ENCODE measurements at regions not wholly inside any gene's neighbourhood (a gene's known extent, or its start where the extent isn't known, plus 50 kb on each side); places are given as distances from the start of the nearest gene placed in this dataset.
"Not testable (repeated sequence)": the region's sequence is repeated elsewhere in the genome, so short reads cannot be mapped to it uniquely, and the experiment has no call there.

DNA sequence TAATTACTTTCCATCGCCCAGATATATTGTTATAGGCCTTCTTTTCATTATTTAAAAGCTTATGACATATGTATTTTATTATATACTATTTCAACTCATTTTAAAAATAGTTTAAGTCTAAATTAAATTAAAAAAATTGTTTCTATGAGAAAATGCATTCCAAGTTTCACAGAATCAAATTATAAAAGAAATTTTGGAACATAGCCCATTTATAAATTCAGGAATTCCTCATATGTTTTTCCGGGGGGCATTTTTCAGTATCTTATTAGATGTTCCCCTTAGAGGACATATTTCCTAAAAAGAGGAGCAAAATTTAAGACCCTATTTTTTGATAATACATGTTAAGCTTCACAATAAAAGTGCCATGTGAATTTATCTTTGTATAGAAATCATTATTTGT lies 119.9 kb upstream of the ATP2B1 start:
- H3K4me1 Mint-ChIP-seq = peaks cover 13% of the 10 kb centered on the region

DNA sequence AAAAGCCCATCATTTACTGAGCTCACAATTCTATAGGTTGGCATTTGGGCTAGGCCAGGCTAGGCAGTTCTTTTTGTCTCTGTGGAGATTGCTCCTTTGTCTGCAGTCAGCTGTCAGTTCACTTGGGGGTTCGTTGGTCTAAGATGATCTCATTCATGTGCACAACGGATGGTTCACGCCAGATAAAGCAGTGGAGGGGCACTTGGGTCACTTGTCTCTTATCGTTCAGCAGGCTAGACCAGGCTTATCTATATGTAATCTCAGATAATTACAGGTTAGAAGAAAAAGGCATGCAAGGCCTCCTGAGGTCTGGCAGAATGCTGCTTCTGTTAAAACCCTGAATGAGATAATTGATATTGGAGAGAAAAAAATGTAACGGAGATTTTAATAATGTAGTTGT lies 119.0 kb upstream of the ATP2B1 start:
- no peak overlapping the region for H3K27ac Mint-ChIP-seq
- DNase-seq (ENCODE audit: low spot score in 2 of 2) (no peak), ATAC-seq (no peak)
- H3K4me1 Mint-ChIP-seq = peaks cover 13% of the 10 kb centered on the region
- no peaks in the 10 kb centered on the region for H3K9me3 Mint-ChIP-seq
- H3K4me3 Mint-ChIP-seq = no peak overlapping the region
- H3K36me3 Mint-ChIP-seq = no peaks in the 10 kb centered on the region

More for the DNA sequence above, 119.9 kb upstream of the ATP2B1 start:
- no peak overlapping the region for H3K4me3 Mint-ChIP-seq
- no peak overlapping the region for H3K27ac Mint-ChIP-seq
- H3K36me3 Mint-ChIP-seq = no peaks in the 10 kb centered on the region
- DNase-seq (ENCODE audit: low spot score in 2 of 2) (no peak), ATAC-seq (no peak)
- no peaks in the 10 kb centered on the region for H3K9me3 Mint-ChIP-seq

DNA sequence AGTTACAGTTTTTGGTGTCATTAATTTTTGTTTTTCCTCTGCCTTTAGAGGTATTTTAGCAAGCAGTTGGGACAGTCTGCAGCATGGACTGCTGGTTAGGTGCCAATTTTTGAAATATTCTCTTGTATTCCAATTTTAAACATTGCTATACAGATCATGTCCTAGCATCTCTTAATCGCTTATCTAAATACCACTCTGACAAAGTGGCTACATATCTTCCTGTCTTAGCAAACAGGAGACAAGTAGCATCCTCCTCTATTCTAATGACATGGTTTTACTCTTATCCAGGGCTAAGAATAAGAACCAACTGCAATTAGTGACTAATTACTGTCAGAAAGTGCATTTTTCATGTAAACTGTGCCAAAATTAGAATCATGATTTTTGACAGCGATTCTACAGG lies 117.8 kb upstream of the ATP2B1 start:
- H3K4me1 Mint-ChIP-seq = peaks cover 13% of the 10 kb centered on the region
- no peaks in the 10 kb centered on the region for H3K9me3 Mint-ChIP-seq
- no peak for ATAC-seq
- no peak overlapping the region for H3K27ac Mint-ChIP-seq
- H3K4me3 Mint-ChIP-seq = no peak overlapping the region
- H3K36me3 Mint-ChIP-seq = no peaks in the 10 kb centered on the region
- DNase-seq (ENCODE audit: low spot score in 2 of 2) = no peak

DNA sequence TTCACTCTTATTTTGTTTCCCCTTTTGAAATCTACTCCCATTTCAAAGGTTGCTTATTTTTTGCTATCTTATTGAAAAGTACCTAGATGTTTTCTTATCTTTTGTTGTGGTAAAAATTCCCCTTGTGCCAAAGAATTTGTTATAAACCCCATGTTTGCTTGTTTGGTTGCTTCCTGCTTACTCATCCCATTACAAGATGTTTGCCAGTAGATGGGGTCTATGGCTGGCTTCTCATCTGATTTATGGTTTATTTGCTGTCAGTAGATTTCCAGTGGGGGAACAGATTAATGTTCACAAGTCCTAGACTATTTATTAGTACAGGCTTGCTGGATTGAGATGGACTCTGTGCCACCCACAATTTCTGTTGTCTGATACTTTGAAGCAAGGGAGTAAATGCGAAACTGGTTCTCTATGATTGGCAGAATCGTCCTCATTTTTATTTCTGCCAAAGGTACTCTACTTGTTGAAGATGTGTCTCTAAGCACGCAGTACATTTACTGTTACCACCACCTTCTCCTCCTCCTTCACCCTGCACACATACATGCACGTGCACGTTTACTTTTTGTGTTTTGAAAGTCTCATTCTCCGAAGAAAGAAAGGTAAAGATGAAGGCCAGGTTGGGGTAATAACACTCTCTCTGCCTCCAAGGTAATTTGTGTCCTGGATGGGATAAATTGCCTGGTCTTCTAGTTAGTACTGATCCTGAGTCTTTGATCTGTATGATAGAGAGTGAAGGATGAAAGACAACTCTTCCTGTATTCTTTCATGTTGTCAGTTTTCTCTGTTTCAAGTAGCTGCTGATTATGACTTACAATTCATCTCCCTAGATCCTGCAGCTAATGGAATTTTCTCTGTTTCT lies 117.2 kb upstream of the ATP2B1 start:
- H3K4me1 Mint-ChIP-seq = peaks cover 13% of the 10 kb centered on the region
- ATAC-seq (no peak), DNase-seq (ENCODE audit: low spot score in 2 of 2) (no peak)
- no peak overlapping the region for H3K27ac Mint-ChIP-seq
- no peaks in the 10 kb centered on the region for H3K9me3 Mint-ChIP-seq
- no peaks in the 10 kb centered on the region for H3K36me3 Mint-ChIP-seq
- H3K4me3 Mint-ChIP-seq = no peak overlapping the region

DNA sequence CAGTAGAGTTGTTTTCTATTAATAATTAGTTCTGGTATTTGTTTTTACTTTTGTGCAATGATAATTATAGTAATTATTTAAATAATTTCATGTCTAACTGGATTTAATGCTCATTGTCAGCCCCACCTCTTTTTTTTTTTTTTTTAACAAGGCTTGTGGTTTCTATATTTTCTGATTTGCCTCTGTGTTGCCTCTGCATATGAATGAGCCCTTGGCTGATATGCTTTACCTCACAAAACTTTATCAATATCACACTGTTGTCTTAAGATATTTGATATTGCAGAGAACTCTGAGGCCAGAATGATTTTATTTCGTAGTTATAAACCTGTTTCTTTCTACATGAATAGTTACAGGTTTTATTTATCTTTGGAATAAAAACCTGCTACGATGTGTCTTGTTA lies 116.2 kb upstream of the ATP2B1 start:
- ATAC-seq (no peak), DNase-seq (ENCODE audit: low spot score in 2 of 2) (no peak)
- Mint-ChIP-seq H3K36me3 (no peaks in the 10 kb centered on the region), H3K4me3 (no peak overlapping the region), H3K9me3 (no peaks in the 10 kb centered on the region), H3K27ac (no peak overlapping the region), H3K4me1 (peaks cover 13% of the 10 kb centered on the region)

DNA sequence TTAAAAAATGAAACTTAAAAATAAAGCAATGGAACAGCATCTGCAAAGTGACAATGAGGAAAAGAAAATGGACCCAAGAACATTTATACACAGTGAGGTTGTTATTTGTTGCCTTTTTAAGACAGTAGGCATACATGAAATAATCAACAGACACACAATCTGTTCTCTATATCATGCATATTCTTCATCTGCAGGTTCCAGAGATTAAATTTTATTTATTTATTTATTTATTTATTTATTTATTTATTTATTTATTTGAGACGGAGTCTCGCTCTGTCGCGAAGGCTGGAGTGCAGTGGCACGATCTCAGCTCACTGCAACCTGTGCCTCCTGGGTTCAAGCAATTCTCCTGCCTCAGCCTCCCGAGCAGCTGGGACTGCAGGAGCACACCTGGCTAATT lies 114.4 kb upstream of the ATP2B1 start:
- DNase-seq (ENCODE audit: low spot score in 2 of 2); H3K9me3 Mint-ChIP-seq; H3K4me3 Mint-ChIP-seq; H3K27ac Mint-ChIP-seq; ATAC-seq; H3K36me3 Mint-ChIP-seq: not testable (repeated sequence)
- H3K4me1 Mint-ChIP-seq = peaks cover 13% of the 10 kb centered on the region

DNA sequence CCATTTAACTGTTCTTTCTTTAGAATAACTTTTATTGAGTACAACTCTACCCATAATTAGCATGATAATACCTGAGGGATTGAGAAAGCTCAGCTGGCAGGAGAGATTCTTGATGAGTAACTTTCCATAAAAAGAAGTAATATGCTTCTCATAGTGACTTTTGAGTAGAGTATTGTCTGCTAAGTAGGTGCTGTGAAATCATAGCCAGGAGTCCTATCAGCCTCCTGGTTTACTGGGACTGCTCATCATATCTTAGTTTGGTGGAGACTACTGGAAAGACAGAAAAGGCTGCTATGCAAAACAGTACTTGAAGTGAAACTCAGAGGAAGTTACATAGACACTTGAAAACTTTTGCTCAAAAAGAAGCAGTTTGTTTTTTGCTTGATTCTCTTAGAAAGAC lies 113.3 kb upstream of the ATP2B1 start:
- H3K9me3 Mint-ChIP-seq = no peaks in the 10 kb centered on the region
- ATAC-seq (no peak), DNase-seq (ENCODE audit: low spot score in 2 of 2) (no peak)
- H3K4me3 Mint-ChIP-seq = no peak overlapping the region
- no peak overlapping the region for H3K27ac Mint-ChIP-seq
- no peaks in the 10 kb centered on the region for H3K36me3 Mint-ChIP-seq
- peaks cover 13% of the 10 kb centered on the region for H3K4me1 Mint-ChIP-seq

DNA sequence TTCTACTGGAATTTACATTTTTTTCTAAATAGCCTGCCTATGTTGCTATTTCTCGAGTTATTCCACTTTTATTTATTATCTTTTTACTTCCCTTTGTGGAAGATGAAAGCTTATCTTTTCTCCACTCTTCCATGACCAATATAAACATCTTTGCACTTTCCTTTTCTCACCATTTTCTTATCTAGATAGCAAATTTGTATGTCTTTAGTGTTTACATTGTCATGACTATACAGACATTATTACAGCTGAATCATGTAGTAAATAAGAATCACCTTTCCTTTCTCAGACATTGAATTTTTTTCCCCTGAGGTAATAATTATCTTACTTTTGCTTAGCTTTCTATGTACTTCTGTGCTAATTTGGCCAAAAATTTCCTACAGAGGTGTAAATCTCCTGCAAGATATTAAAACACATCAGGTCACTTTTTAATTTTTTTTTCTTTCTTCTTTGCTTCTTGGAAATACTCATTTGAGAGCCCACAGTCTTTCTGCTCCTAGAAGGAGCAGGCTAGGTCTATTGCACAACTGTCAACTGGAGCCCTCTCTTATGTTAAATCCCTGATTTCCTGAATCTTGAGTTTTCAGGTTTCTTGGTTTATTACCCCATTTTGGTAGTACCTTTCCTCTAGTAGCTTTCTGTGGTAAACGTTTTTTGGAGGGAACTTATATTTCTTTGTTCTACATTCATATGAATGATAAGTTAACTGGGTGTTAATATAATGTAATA lies 109.0 kb upstream of the ATP2B1 start:
- Mint-ChIP-seq H3K27ac (no peak overlapping the region), H3K4me1 (no peaks in the 10 kb centered on the region), H3K4me3 (no peak overlapping the region), H3K36me3 (no peaks in the 10 kb centered on the region), H3K9me3 (no peaks in the 10 kb centered on the region)
- DNase-seq (ENCODE audit: low spot score in 2 of 2) = no peak
- no peak for ATAC-seq

DNA sequence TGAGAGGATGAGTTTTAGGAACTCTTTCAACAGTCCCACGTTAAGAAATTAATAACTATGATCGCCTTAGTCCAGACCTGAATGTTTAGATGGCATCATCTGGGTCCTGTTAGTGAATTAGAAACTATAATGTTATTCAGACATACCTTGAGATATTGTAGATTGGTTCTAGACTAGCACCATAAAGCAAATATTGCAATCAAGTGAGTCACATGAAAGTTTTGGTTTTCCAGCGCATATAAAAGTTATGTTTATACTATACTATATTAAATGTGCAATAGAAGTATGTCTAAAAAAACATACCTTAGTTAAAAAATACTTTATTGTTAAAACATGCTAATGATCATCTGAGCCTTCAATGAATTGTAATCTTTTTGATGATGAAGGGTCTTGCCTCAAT lies 106.6 kb upstream of the ATP2B1 start:
- no peak for DNase-seq (ENCODE audit: low spot score in 2 of 2)
- Mint-ChIP-seq H3K9me3 (no peaks in the 10 kb centered on the region), H3K27ac (no peak overlapping the region), H3K4me1 (no peaks in the 10 kb centered on the region), H3K36me3 (no peaks in the 10 kb centered on the region), H3K4me3 (no peak overlapping the region)
- ATAC-seq = no peak

DNA sequence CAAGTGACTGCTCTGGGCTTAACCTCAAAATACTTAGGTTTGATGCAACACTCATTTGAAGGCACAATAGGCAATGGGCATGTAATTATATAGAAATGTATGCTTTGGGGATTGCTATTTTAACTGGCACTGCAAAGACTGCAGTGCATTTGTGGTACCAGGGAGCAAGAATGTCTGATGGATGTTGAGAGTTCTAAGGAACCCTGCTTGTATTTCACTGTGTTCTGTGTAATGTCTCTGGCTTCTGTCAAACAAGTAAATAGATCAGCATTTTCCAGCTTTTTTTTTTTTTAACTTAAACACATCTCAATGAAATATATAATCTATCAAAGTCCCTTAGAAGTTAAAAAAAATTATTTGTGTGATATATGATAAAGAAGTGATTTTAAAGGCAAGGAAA lies 94.8 kb upstream of the ATP2B1 start:
- Mint-ChIP-seq H3K4me1 (no peaks in the 10 kb centered on the region), H3K4me3 (no peak overlapping the region)

DNA sequence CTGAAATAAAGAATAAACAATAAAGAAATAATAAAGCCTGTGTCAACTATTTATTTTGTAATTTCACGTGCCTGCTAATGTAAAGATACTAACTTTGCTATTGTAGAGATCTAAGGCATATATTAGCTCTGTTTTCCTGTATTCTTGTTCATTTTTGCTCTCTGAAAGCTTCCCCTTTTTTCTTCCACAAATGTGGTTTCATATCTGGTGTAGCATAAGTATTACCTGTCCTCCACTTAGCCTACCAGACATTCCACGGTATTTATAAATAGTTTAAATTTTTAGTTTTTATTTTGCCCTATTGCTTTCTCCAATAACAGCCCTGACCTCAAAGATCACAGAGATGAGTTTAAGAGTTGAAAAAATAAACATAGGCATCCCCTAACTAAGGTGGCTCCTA lies 92.6 kb upstream of the ATP2B1 start:
- no peak for ATAC-seq

More for the DNA sequence above, 94.8 kb upstream of the ATP2B1 start:
- H3K27ac Mint-ChIP-seq = no peak overlapping the region
- no peaks in the 10 kb centered on the region for H3K9me3 Mint-ChIP-seq
- ATAC-seq = no peak
- DNase-seq (ENCODE audit: low spot score in 2 of 2) = no peak
- no peaks in the 10 kb centered on the region for H3K36me3 Mint-ChIP-seq

DNA sequence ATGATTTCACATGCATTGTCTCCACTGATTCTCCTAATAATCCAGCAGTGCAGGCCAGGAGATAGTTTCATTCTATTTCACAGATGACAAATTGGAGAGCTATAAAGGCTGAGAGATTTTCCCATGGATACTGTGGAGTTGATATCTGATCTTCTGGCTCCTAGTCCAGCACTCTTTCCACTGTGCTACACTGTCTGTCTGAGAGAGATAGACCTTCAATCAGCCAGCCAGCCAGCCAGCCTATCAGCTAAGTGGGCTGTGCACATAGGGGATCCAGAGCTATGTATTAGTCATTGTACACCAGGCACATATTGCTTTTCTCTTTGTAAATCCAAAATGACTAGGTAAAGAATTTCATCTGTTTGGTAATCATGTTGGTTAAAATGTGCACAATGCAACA lies 91.8 kb upstream of the ATP2B1 start:
- no peaks in the 10 kb centered on the region for H3K36me3 Mint-ChIP-seq
- H3K4me3 Mint-ChIP-seq = no peak overlapping the region
- H3K9me3 Mint-ChIP-seq = no peaks in the 10 kb centered on the region
- no peaks in the 10 kb centered on the region for H3K4me1 Mint-ChIP-seq
- no peak overlapping the region for H3K27ac Mint-ChIP-seq
- DNase-seq (ENCODE audit: low spot score in 2 of 2) (no peak), ATAC-seq (no peak)

More for the DNA sequence above, 92.6 kb upstream of the ATP2B1 start:
- Mint-ChIP-seq H3K4me3 (no peak overlapping the region), H3K27ac (no peak overlapping the region), H3K4me1 (no peaks in the 10 kb centered on the region), H3K9me3 (no peaks in the 10 kb centered on the region), H3K36me3 (no peaks in the 10 kb centered on the region)
- DNase-seq (ENCODE audit: low spot score in 2 of 2) = no peak

DNA sequence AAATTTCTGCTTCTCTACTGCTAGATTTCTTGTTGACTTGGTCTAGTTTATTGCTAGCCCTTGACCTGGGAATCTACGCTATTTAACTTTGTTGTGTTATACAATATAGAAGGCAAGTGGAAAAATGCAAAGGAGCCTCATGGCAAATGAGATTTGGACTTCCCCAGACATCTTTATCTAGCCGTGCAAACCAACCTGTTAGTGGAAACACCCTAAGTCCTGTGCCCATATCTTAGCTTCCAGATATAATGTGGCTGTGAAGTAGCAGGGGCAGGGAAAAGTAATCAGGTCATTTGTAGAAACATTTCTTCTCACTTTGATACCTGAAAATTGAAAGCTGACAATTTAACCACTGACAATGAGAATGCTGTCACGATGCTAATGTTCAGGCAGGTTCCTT lies 90.7 kb upstream of the ATP2B1 start:
- ATAC-seq (no peak), DNase-seq (ENCODE audit: low spot score in 2 of 2) (no peak)
- Mint-ChIP-seq H3K4me1 (no peaks in the 10 kb centered on the region), H3K9me3 (no peaks in the 10 kb centered on the region), H3K36me3 (no peaks in the 10 kb centered on the region), H3K4me3 (no peak overlapping the region), H3K27ac (no peak overlapping the region)

DNA sequence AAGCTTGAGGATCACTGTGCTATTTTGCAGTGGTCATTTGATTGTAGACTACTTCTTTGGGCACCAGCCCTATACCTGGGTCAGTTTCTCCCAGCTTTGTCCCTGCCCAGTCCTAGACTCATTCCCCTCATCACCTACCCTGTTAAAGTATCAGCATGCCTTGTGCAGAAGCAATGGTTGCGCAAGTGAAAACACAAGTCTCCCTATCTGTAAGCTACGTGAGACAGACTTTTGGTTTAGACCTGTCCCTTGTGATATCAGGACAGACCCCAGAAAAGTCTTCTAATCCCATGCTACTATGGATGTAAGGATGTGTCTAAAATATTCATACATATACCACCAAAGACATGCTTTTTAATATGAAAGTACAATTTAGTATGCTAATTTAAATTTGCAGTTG lies 88.8 kb upstream of the ATP2B1 start:
- ATAC-seq (no peak), DNase-seq (ENCODE audit: low spot score in 2 of 2) (no peak)
- Mint-ChIP-seq H3K4me3 (no peak overlapping the region), H3K36me3 (no peaks in the 10 kb centered on the region), H3K27ac (no peak overlapping the region), H3K9me3 (no peaks in the 10 kb centered on the region), H3K4me1 (no peaks in the 10 kb centered on the region)

DNA sequence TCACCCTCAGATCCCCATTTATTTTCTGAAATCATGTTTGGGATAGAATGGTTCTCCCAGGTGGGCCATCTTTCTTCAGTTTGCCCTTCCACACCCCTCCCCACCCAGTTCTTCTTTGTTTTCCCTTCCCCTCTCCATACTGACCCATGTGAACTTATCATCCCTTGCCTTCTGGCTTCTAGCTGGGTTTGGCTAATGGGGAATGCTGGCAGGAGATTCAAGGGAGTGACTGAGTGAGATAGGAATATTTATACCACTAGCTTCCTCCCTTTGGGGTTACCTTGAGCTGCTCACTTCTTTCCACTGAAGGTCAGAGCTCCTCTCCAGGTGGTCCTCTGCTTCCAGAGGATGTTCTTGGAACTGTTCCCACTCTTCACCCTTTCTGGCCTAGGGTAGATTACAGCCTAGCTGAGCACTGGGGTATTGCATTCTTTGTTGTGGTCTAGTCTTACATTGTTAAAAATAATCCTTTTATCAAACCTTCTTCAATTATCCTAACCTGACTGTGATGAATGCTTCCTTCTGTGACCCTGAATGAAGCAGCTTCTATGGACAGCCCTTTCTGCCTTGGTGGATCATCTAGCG lies 88.3 kb upstream of the ATP2B1 start:
- Mint-ChIP-seq H3K9me3 (no peaks in the 10 kb centered on the region), H3K4me3 (no peak overlapping the region), H3K4me1 (no peaks in the 10 kb centered on the region), H3K27ac (no peak overlapping the region), H3K36me3 (no peaks in the 10 kb centered on the region)
- ATAC-seq = no peak
- DNase-seq (ENCODE audit: low spot score in 2 of 2) = no peak

DNA sequence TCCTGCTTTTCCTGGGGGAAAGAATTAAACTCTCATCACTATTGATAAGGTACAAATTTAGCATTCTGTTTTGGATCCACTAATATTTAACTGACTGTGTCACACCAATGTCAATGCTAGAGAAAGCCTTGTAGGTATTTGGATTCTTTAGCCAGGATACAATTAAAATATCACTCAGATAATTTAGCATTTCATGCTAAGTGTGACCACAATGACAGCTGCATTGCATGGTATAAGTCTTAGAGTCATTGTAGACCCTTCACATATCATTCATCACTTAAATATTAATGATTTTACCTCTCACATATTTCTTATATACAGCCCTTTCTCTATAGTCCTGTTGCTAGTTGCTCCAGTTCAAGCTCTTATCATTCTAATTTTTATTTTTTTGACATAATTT lies 85.3 kb upstream of the ATP2B1 start:
- Mint-ChIP-seq H3K27ac (no peak overlapping the region), H3K9me3 (no peaks in the 10 kb centered on the region), H3K4me1 (peaks cover 5% of the 10 kb centered on the region), H3K4me3 (no peak overlapping the region), H3K36me3 (no peaks in the 10 kb centered on the region)
- ATAC-seq (no peak), DNase-seq (ENCODE audit: low spot score in 2 of 2) (no peak)
